ENCODE measurements at regions not wholly inside any gene's neighbourhood (a gene's known extent, or its start where the extent isn't known, plus 50 kb on each side); places are given as distances from the start of the nearest gene placed in this dataset.

GRCh38 chr20:61176874-61177273, 75.2 kb upstream of the CDH4 start:
- no peak for TF ChIP-seq CTCF (IDR thresholded peaks at IDR 0.05; ENCODE audit: low read length)
- no peak for TF ChIP-seq EZH2 (optimal IDR thresholded peaks at IDR 0.05; ENCODE audit: low read depth, low read length)
